ENCODE measurements at regions not wholly inside any gene's neighbourhood (a gene's known extent, or its start where the extent isn't known, plus 50 kb on each side); places are given as distances from the start of the nearest gene placed in this dataset.

DNA sequence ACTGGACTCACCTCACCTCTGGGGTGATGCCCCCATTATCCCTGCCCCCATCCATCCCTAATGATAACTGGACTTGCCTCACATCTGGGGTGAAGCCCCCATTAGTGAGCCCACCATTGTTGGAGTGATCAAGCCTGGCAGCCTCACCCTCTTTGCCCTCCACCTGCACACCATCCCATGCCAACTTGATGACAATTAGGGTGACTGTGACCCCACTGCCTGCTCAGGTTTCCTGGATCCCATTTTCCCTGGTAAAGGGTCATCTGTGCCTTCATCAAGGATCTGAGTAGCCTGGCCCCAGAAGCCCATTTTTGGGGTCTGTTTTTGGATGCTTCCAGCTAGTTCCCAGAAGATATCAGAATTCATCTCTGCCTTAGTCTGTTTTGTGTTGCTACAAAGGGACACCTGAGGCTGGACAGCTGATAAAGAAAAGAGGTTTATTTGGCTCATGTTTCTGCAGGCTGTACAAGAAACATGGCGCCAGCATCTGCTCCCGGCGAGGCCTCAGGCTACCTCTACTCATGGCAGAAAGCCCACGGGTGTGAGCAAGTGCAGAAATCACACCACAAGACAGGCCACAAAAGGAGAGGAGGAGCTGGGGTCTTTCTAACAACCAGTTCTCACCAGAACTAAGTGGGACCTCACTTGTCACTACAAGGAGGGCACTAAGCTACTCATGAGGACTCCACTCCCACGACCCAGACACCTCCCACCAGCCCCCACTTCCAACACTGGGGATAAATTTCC lies 196.4 kb upstream of the TWIST2 start:
- DNase-seq: no peak

DNA sequence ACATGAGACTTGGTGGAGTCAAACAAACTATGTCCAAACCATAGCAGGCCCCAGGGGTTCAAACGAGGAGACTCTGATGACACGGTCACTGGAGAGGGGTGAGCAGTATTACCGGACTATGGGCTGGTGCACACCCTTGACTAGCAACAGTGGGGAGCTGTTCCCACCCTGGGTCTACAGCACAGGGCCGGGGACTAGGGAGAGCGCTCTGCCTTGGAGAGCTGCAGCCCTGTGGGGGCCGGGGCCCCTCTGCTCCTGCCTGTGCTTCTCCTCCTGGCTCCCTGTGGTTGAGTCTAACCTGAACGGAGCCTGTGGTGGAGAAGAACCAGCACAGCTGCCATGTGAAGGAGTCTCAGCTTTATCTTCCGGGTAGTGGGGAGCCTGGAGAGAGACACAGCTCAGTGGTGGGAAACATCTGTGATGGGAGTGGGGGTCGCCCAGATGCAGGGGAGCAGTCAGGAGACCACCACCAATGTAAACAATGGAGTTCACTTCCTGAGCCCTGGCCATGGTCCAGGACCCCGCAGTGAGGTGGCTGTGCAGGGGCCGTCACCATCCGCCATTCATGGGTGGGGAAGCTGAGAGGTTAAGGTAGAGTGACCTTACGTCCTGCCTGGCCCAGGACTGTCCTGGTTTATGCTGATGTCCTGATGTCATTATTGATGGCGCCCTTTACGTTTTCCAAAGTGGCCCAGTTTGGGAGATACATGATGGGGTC lies 195.7 kb upstream of the TWIST2 start:
- no peak for DNase-seq

DNA sequence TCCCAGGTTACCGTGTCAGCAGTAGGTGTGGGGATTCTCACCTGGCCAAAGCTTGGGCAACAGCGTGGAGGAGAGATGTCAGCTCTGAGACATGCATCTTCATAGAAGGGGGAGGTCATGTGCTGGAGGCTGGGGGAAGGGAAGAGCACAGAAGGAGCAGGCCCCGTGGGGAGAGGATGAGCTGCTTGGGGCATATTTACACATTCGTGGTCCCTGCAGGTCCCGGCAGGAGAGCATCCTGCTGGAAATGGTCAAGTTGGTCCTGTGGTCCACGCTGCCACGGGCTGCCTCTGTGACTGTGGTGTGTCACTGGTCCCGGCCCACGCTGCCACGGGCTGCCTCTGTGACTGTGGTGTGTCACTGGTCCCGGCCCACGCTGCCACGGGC lies 195.1 kb upstream of the TWIST2 start:
- DNase-seq: no peak

DNA sequence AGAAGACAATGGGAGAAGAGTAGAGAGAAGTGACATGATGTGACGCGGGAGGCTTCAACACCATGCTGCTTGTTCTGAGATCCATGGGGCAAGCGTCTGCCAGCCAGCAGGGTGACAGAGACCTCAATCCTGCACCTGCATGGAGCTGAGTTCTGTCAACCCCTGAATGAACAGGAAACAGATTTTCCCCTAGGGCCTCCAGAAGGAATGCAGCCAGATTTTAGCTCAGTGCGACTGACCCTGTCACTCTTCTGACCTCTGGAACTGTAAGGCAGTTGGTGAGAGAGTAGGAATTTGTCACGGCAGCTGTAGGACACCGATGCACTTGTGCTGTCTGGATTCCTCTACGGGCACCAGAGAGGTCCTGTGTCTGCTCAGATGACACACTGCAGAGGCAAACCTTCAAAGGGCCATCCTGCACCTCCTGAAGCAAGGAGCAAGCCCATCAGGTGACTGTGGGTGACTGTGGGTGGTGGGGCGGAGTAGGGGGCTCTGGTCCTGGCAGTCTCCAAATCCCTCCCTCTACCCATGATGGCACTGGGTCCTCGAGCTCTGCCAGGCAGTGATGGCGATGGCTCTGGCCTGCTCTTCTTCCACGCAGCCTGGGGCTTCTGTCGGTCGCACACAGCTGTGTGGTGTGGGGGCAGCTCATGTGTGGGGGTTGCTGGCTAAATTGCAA lies 194.3 kb upstream of the TWIST2 start:
- DNase-seq: no peak

DNA sequence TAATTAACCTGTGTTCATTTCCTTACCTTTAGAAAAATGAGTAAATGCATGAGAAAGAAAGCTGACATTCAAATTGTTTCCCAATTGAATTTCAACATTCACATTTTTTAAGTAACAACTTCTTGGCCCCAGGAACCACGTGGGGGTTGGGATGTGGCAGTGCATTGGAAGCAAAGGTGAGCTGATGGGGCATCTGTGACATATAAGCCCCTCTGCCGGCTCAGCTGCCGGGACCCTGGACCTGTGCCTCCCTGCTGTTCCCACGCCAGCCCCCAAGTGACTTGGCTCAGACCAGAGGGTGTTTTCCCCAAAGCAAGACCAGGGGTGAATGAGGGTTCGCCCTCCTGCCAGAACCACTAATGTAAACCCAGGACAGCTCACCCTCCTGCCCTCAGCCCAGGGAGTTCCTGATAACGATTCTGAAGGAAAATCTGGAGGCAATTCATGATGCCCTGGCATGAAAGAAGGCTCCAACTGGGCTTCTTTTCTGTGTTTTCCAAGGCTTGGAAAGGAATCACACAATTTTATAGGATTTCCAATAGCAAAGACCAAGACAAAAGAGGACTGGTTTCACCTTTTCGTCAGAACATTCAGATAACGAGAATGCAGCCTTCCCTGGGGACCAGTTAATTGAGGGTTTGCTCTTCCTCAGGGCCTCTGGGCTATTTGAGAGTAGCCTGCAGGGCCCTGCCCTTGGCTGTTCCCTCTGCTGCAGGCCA lies 193.2 kb upstream of the TWIST2 start:
- no peak for DNase-seq

DNA sequence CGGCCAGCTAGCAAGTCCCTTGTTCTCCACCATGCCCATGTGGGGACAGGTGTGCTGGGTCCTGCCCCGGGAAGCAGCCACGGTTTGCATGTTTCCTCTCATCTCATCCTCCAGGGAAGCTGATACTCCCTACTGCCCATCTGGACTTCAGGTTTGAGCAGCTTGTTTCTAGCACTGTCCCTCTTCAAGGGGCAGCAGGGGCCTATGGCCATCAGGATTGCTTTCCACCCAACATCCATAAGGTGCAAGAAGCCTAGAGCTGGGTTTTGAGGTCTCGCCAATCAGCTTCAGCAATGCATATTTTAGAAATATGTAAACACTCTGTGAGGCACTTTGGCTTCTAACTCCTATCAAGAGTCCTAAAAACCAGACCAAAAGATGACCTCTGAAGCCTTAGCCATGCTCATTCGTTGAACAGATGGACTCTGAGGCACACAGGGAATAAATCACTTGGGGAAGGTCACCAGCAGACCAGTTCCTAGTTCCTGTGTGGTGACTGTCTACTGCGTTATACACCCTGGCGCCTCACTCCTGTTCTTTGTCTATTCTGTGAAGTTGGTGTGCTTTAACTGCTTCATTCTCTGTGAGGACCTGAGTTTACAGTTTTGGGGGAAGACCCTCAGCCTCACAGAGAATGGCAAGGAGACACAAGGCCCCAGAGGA lies 192.6 kb upstream of the TWIST2 start:
- DNase-seq: no peak

DNA sequence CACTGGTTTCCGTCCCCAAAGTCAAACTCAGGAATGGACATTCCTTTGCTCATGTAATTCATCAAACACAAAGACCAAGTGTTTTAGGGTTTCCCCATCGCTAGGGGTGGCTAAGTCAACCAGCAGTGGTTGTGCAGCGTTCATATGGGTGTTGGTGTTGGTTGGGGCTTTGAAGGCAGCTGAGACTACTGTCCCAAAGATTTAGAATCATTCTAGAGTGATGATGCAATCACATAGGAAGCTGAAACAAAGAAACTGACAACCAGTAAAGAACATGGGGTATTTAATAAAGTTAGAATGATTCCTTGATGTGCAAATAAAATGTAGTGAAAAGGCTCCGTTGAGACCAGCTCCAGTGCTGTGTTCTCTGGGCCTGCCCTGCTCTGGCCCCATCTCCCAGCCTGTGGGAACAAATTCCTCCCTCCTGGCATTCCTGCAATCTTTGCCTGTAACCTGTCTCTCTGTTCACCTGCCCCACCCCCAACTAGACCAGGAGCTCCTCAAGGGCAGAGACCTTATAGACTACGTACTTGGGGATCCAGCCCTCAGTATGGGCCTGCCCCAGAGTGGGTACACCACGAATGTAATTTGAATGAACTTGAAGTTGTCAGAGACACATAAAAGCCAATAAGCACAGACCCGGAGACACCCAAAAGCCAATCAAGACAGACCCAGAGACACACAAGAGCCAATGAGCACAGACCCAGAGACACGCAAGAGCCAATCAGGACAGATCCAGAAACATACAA lies 191.7 kb upstream of the TWIST2 start:
- DNase-seq: no peak

DNA sequence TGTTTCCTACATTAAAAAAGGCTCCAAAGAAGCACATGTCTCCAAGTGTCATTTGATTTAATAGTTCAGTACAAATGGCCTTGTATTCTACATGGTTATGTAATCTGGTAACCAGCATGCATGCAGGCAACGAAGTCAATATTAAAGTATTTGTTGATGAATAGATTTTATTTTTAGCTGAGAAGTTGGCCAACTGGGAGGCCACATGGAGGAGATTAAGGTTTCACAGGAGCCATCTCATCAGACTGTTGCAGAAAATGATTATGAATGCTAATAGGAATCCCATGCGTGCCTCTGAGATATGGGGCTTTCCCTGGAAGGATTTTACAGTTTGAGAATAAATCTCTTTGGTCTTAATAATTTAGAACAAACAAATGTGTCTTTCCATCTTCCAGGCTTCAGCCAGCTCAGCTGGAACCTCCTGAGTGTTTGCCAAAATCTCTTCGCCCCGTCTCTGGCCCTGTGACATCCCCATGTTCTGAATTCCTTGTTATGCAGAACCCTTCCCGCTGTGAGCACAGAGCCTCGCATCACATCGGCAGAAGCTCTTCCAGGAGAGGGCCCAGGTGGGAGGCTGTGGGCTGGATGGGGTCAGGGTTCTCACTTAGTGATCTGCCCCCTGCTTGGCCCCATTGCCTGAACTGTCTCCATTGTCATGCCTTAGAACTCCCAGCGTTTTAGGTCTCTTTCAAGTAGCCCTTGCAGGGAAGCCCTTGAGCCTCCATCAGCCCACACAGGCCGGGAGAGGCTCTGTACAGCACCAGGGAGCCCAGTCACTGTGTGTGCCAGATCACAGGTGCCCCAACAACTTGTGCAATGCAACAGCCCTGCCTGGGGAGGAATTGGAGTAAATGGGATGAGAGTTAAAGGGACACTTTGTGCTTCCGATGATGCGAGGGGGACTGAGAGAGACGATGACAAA lies 190.5 kb upstream of the TWIST2 start:
- DNase-seq: no peak

DNA sequence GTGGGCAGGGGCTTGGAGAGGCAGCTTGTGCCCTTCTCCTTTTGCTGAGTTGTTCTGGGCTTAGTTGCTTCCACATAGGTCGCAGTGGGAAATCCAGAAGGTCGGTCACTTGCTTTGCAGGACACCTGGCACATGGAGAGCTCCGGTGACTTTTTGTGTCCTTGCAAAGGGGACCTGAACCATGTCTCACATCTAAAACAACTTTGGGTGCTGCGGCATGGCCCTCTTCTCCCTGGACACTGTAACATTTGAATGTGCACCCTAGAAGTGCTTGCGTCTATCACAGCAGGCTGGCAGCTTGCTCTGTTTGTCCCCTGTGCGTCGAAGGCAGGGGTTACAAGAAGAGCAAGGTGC lies 189.9 kb upstream of the TWIST2 start:
- DNase-seq: no peak

DNA sequence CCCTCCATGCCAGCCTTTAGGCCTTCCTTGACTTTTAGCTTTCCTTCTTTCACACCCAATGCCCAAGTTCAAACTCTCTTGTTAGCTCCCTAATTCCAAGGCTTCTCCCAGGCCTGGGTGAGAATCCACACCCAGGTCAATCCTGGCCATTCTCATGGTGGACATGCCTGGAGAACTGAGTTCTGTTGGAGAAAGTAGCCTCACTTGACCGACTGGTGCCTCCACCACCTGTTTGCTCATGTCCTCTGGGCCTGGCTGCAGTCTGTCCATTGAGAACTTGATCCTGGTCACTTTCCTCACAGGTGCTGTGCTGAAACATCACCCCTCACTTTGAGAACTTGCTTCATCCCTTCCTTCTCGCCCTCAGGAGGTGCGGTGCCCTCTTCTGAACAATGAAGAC lies 189.1 kb upstream of the TWIST2 start:
- DNase-seq: no peak

DNA sequence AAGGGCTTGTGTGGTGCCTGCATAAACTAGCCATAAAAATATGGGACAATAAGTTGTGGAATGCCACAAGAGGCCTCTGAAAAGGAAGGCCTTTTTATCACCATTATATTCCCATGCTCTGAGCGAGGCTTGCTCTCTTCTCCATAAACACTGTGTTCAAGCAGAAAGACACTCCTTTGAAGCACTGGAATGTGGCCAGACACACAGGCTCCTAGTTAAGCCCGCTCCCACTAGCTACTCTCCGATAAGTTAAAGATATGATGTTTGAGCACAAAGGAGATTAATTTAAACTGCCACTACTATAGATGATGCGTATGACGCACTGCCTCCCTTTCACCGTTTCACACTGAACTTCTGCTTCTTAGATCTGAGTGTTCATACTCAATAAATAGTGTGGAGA lies 188.7 kb upstream of the TWIST2 start:
- DNase-seq: no peak

DNA sequence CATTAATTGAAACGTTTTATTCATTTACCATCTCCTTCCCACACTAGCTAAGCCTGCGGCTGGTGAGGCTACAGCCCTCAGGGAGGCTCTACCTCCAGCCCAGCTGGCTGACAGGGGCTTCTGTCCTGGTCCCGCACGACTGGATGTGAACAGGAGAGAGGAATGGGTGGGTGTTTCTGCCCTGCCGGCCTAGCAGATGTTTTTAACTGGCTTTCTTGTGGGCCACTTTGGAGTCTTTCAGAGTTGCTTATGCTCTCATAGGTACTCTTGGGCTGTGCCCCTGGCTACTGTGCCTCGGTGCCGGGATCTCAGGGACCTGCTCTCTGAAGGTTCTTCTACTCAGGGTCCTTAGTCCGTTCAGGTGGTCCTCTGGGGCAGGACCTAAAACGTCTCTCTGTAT lies 184.3 kb upstream of the TWIST2 start:
- DNase-seq: no peak

DNA sequence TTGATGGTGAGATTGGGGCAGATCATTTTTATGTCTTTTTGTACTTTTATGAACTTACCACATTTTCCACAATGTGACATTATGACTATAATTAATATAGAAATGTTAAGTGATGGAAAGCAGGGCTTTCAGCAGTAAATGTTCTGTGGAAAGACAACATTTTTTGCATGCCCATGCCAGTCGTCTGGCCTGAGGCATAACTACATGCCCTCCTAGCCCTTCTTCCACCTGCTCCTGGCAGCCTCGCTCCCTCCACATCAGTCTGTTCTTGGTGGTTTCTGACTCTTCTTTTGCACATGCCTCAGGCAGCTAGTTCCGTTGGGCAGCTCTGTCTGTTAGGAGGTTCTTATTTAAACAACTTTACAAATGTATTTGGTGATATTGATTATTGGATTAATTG lies 182.0 kb upstream of the TWIST2 start:
- DNase-seq: no peak

DNA sequence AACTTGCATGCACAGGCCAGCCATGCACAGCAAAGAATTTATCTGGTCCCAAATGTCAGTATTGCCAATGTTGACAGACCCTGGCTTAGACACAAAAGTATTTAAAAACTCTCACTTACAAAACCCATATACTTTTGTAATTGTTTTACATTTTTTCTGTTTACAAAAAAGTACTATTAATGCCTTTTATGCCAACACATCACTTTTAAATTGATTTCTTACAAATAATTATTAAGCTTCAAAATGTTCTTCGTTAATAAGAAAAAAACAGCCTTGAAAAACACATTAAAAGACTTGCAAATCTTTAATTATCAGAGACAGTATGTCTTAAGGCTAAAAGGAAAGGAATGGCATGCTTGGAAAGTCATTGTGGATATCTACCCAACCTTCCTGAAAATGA lies 181.3 kb upstream of the TWIST2 start:
- no peak for DNase-seq

DNA sequence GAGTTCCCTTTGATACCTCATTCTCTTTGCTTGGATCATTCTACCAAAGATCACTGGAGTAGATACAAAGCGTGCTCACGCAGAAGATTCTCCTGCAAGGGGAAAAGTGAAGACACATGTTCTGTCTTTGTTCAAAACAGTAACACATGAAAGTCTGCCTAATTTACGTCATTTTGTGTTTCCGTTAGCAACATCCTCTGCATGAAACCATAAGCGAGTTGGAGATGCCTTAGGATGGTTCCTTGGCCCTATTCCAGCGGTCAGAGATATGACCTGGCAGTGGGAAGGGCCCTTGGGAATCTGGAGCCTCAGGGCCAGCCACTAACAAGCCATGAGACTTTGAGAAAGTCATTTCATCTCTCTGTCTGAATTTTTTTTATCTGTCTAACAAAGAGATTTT lies 180.9 kb upstream of the TWIST2 start:
- DNase-seq: no peak

DNA sequence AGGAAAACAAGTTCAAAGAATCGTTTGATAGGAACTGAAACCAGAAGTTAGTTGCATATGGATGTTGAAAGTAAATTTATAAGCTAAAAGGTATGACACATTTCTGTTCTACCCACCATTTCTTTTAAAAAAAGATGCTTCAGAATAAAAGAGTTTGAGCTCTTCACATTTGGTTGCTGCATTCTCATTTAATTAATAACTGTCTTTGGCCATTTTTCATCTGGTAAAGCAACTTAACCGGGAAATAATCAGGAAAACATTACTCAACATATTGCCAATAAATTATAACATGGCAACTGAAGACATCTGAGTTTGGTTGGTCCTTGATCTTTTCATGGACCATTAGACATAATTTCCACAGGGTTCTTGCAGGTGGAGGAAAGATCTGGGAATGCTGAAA lies 180.2 kb upstream of the TWIST2 start:
- no peak for DNase-seq

DNA sequence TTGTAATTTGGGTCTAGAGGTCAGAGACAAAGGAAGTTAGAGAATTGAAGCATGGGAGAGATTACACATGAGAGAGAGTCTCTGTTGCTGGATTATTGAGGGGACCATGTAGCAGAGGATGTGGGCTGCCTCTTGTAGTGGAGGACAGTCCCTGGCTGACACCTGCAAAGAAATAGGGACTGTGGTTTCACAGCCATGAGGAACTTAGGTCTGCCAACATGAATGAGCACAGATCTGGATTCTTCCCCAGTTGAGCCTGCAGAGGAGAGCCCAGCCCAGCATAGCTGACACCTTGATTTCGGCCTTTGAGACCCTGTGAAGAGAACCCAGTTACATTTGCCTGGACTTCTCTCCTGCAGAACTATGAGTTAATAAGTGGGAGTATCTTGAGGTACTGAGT lies 179.5 kb upstream of the TWIST2 start:
- DNase-seq: no peak

DNA sequence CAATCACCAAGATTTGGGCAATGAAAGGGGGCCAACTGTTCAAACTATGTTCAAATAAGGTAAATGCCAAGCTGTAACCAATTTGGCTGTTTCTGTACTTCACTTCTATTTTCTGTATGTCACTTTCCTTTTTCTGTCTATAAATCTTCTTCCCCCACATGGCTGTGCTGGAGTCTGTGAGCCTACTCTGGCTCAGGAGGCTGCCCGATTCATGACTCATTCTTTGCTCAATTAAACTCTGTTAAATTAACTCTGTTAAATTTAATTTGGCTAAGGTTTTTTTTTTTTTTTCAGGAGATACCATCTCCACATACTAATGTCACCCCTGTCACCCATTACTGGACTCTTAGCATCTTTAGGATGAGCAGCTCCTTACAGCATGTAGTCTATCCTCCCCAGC lies 178.8 kb upstream of the TWIST2 start:
- DNase-seq: no peak

DNA sequence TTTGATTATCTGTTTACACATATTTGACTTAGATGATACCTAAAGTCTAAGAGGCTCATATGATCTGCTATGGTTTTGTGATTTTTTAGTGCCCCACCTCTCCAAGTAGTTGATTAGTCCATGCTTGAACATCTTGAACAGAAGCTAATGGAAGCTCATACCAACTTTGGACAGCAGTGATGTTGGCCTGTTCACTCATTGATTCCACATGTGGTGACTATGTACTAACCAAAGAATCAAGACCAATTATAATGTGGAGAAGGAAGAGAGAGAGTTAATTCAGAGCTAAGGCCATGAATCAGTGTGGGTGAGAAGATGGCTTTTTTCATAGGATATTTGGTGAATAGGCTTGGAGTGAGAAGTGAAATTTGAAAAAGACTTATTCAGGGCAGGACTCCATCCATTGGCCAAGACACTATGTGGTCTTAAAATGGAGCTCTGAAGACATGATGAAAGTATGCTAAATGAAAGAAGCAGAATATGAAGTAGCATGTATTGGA lies 178.3 kb upstream of the TWIST2 start:
- DNase-seq: no peak

All from nucleus accumbens (tissue), 56 donors.